ENCODE measurements at regions not wholly inside any gene's neighbourhood (a gene's known extent, or its start where the extent isn't known, plus 50 kb on each side); places are given as distances from the start of the nearest gene placed in this dataset.

GRCh38 chr3:191889756-191890155 lies 428.8 kb downstream of the PYDC2 start:
- CTCF ChIA-PET = no interaction called here
- POLR2A ChIA-PET = no interaction called here
- DNase-seq (ENCODE audit: low read depth, low spot score) = no peak
- H3K4me3 ChIP-seq (ENCODE audit: low read depth, low read length) = no peak overlapping the region
- no peak for TF ChIP-seq CTCF (IDR thresholded peaks at IDR 0.05; ENCODE audit: insufficient read depth, low read length, missing control alignments)

- ChIA-PET CTCF (no interaction called here), POLR2A (no interaction called here)
- no peak for TF ChIP-seq CTCF (IDR thresholded peaks at IDR 0.05; ENCODE audit: insufficient read depth, low read length, missing control alignments)
- no peak overlapping the region for H3K4me3 ChIP-seq (ENCODE audit: low read depth, low read length)
- DNase-seq (ENCODE audit: low read depth, low spot score) = no peak
These were observed 433.4 kb downstream of the PYDC2 start for GRCh38 chr3:191894406-191894805.

- ChIA-PET POLR2A (no interaction called here), CTCF (no interaction called here)
- no peak for TF ChIP-seq CTCF (IDR thresholded peaks at IDR 0.05; ENCODE audit: insufficient read depth, low read length, missing control alignments)
- no peak overlapping the region for H3K4me3 ChIP-seq (ENCODE audit: low read depth, low read length)
- DNase-seq (ENCODE audit: low read depth, low spot score) = no peak
These were observed 440.8 kb downstream of the PYDC2 start for GRCh38 chr3:191901741-191902140.

- ChIA-PET CTCF (no interaction called here), POLR2A (no interaction called here)
- H3K4me3 ChIP-seq (ENCODE audit: low read depth, low read length) = no peak overlapping the region
- DNase-seq (ENCODE audit: low read depth, low spot score) = no peak
- no peak for TF ChIP-seq CTCF (IDR thresholded peaks at IDR 0.05; ENCODE audit: insufficient read depth, low read length, missing control alignments)
These were observed 451.7 kb downstream of the PYDC2 start for GRCh38 chr3:191912616-191913204.

GRCh38 chr3:191915712-191916111 lies 454.7 kb downstream of the PYDC2 start:
- no peak for DNase-seq (ENCODE audit: low read depth, low spot score)
- no peak overlapping the region for H3K4me3 ChIP-seq (ENCODE audit: low read depth, low read length)
- ChIA-PET POLR2A (no interaction called here), CTCF (no interaction called here)
- TF ChIP-seq CTCF (IDR thresholded peaks at IDR 0.05; ENCODE audit: insufficient read depth, low read length, missing control alignments) = no peak

GRCh38 chr3:191919491-191920026 lies 458.6 kb downstream of the PYDC2 start:
- POLR2A ChIA-PET = no interaction called here
- no peak for DNase-seq (ENCODE audit: low read depth, low spot score)
- CTCF ChIA-PET = no interaction called here
- no peak overlapping the region for H3K4me3 ChIP-seq (ENCODE audit: low read depth, low read length)
- no peak for TF ChIP-seq CTCF (IDR thresholded peaks at IDR 0.05; ENCODE audit: insufficient read depth, low read length, missing control alignments)
